WERI-Rb-1 (cell line): ENCODE measurements at regions not wholly inside any gene's neighbourhood (a gene's known extent, or its start where the extent isn't known, plus 50 kb on each side); places are given as distances from the start of the nearest gene placed in this dataset.
"Not testable (repeated sequence)": the region's sequence is repeated elsewhere in the genome, so short reads cannot be mapped to it uniquely, and the experiment has no call there.

ENCODE experiments used
- DNase-seq: peaks from one replicate; pipeline ENCODE4 v3.0.0-alpha.2; 2020
- H3K27ac ChIP-seq: fragments of 250-450 bp; sonication (Bioruptor Pico); 2 replicates; pipeline ENCODE4 v1.5.1; 2020; ENCODE audit warnings: mild to moderate bottlenecking, moderate library complexity
- H3K27me3 ChIP-seq: fragments of 250-450 bp; sonication (Bioruptor Pico); 2 replicates; pipeline ENCODE4 v1.5.1; 2021; ENCODE audit warnings: mild to moderate bottlenecking, low read depth, moderate library complexity; ENCODE audit not compliant: insufficient read depth, severe bottlenecking
- H3K36me3 ChIP-seq: fragments of 250-450 bp; sonication (Bioruptor Pico); 2 replicates; pipeline ENCODE4 v1.5.1; 2020; ENCODE audit warnings: mild to moderate bottlenecking, moderate library complexity
- H3K4me3 ChIP-seq: 2 replicates; pipeline ENCODE4 v1.5.1; 2011; ENCODE audit warnings: low read depth, mild to moderate bottlenecking, control low read depth, low read length
- H3K9me3 ChIP-seq: fragments of 250-450 bp; sonication (Bioruptor Pico); 2 replicates; pipeline ENCODE4 v1.5.1; 2021; ENCODE audit warnings: mild to moderate bottlenecking, moderate library complexity; ENCODE audit not compliant: severe bottlenecking
- TF ChIP-seq, protein P1 (sequence below): IDR thresholded peaks from 2 replicates; pipeline ENCODE4 v1.5.1; 2011; ENCODE audit warnings: low read depth, mild to moderate bottlenecking, control low read depth, inconsistent platforms, low read length

DNA sequence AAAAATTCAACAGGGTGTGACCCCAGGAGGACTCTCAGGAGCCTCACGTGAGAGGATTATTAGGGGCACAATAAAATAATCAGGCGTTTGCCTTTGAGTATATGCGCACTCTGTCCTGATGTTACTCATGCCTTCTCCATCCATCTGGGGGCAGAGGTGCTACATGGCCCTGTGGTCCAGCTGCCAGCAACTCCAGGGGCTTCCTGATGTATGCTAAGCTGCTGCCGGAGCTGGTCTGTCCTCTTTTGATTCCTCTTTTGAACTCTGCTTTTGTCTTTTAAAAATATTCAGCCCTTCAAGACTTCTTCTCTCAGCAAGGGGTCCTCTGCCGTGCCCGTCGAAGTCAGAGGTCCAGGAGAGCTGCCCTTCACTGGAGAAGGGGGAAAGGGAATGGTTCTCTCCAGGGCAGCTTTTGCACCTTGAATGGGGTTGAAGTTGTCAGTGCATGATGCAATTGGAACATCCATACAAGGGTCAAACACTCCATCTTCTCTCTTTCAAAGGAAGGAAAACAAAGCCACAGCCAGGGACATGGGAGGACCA lies 431.4 kb downstream of the SHISA9 start:
- TF ChIP-seq, protein P1, sequence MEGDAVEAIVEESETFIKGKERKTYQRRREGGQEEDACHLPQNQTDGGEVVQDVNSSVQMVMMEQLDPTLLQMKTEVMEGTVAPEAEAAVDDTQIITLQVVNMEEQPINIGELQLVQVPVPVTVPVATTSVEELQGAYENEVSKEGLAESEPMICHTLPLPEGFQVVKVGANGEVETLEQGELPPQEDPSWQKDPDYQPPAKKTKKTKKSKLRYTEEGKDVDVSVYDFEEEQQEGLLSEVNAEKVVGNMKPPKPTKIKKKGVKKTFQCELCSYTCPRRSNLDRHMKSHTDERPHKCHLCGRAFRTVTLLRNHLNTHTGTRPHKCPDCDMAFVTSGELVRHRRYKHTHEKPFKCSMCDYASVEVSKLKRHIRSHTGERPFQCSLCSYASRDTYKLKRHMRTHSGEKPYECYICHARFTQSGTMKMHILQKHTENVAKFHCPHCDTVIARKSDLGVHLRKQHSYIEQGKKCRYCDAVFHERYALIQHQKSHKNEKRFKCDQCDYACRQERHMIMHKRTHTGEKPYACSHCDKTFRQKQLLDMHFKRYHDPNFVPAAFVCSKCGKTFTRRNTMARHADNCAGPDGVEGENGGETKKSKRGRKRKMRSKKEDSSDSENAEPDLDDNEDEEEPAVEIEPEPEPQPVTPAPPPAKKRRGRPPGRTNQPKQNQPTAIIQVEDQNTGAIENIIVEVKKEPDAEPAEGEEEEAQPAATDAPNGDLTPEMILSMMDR, result peak; percentile 25; the same call in 1 of the 2 replicates
- no peaks in the 10 kb centered on the region for H3K9me3 ChIP-seq
- DNase-seq, result no peak
- H3K27me3 ChIP-seq, result no peaks in the 10 kb centered on the region
- H3K4me3 ChIP-seq, result no peak overlapping the region
- H3K36me3 ChIP-seq, result no peaks in the 10 kb centered on the region
- H3K27ac ChIP-seq, result no peak overlapping the region

DNA sequence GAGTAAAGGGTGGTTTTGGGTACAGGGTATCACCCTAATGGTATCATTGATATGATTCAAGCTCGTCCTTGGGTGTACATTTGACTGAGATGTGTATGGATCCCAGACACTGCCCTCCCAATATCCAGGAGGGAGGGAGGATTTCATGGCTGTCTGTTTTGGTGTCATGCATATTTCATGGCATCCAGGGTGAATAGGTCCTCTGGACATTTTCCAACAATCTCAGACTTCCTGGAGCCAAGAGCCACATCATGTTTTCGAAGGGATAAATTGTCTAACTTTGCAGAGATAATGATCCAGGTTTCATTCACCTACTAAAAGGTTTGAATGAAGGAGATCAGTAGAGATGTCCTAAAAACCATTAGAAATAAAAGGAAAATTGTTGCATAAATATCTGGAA lies 431.9 kb downstream of the SHISA9 start:
- Histone ChIP-seq H3K27me3 (no peaks in the 10 kb centered on the region), H3K9me3 (no peaks in the 10 kb centered on the region), H3K4me3 (no peak overlapping the region), H3K36me3 (no peaks in the 10 kb centered on the region), H3K27ac (no peak overlapping the region)
- TF ChIP-seq, protein P1, result no peak
- no peak for DNase-seq

DNA sequence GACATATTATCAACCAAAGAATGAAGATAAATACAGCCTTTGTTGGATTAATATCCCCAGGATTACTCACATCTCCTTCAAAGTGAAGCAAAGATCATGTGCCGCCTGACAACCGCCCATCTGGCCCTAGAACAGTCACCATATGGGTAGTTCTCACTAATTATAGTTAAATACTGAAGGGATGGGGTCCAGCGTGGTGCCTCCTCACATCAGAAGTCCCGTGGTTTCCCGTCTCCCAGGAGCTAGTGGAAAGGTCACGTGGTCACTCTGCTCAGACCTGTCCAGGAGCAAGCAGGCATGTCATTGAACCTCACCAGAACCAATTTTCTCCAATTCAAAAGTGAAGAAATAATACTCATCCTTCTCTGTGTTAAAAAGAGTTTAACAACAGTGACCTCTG lies 434.5 kb downstream of the SHISA9 start:
- Histone ChIP-seq H3K27me3 (no peaks in the 10 kb centered on the region), H3K27ac (peak overlapping the region; percentile 44), H3K4me3 (no peak overlapping the region), H3K9me3 (no peaks in the 10 kb centered on the region), H3K36me3 (no peaks in the 10 kb centered on the region)
- peak; percentile 89 for DNase-seq
- TF ChIP-seq, protein P1, result no peak

DNA sequence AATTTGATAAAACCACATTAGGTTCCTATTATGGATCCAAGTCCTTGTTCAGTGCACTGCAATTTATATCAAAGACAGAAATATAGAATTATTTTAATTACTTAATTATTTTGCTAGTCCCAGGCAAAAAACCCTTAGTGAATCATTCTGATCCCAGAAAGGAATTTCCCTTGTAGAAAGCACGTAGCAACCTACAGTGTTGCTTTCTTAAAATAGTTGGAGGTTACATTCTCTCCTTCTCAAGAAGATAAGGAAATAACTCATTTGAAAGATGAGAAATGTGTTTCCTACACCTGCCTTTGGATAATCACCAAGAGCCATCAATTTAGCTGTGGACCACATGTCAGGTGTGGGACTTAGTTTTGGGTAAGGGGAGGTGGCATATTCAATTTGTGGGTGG lies 434.9 kb downstream of the SHISA9 start:
- Histone ChIP-seq H3K27ac (peak overlapping the region; percentile 44), H3K4me3 (no peak overlapping the region), H3K27me3 (no peaks in the 10 kb centered on the region), H3K36me3 (no peaks in the 10 kb centered on the region), H3K9me3 (no peaks in the 10 kb centered on the region)
- TF ChIP-seq, protein P1, result no peak
- DNase-seq, result no peak

DNA sequence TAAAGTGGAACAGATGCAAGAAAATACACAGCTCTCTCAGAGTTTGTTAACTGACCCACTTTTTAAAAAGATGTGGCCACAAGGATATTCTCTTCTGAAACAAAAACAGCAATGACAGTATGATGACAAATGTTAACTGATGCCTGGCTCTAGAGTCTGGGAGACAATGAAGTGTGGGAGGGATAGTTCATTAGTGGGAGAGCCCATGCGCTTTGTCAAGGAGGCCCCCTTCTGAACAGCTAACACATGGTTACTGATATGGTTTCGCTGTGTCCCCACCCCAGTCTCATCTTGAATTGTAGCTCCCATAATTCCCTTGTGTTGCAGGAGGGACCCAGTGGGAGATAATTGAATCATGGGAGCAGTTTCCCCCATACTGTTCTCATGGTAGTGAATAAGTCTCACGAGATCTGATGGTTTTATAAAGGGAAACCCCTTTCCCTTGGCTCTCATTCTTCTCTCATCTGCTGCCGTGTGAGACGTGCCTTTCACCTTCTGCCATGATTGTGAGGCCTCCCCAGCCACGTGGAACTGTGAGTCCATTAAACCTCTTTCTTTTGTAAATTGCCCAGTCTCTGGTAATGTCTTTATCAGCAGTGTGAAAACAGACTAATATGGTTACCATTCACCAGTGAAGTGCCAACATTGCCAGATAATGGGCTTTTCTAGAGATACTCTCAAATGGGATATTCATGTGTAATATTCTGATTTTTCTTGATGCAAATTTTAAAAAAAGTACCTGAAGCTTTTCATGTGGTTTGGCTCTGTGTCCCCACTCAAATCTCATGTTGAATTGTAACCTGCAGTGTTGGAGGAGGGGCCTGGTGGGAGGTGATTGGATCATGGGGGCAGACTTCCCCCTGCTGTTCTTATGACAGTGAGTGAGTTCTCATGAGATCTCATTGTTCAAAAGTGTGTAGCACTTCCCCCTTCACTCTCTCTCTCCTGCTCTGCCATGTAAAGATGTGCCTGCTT lies 435.8 kb downstream of the SHISA9 start:
- not testable (repeated sequence) for H3K4me3 ChIP-seq, H3K27me3 ChIP-seq, H3K9me3 ChIP-seq, DNase-seq, H3K36me3 ChIP-seq
- peak overlapping the region; percentile 44; the same call in 1 of the 2 replicates for H3K27ac ChIP-seq

DNA sequence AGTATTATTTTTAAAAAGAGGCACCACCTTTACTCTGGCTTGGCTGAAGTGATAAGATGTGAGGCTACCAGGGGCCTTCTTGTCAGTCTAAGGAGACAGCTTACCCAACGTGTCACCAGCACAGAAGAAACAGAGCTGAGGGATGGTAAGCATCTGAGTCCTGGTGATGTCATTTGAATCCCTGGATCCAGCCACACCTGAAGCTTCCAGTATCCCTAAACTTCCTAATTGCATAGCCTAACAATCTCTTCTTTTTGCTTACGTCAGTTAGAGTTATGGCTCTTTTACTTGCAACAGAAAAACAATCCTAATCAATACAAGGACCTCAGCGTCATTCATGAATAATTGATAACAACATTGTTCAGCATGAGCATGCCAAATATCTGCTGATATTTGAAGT lies 436.6 kb downstream of the SHISA9 start:
- no peak overlapping the region for H3K27ac ChIP-seq
- no peaks in the 10 kb centered on the region for H3K27me3 ChIP-seq
- DNase-seq, result no peak
- H3K36me3 ChIP-seq, result no peaks in the 10 kb centered on the region
- H3K4me3 ChIP-seq, result no peak overlapping the region
- TF ChIP-seq, protein P1, result no peak
- H3K9me3 ChIP-seq, result no peaks in the 10 kb centered on the region
